A549 (cell line): ENCODE measurements at regions not wholly inside any gene's neighbourhood (a gene's known extent, or its start where the extent isn't known, plus 50 kb on each side); places are given as distances from the start of the nearest gene placed in this dataset.

ENCODE experiments used
- ATAC-seq, 2 experiments: fragments of 200-7000 bp in 1 of 2; fragments of >200 bp in 1 of 2; cut with Nextera tagmentation in 1 of 2; cut with Tn5 transposase in 1 of 2; 3 replicates each; pipeline versions ENCODE4 v1.8.0 to v1.9.1; 2018 to 2020; ENCODE audit warnings: mild to moderate bottlenecking in 1 of 2, moderate library complexity in 1 of 2
- CTCF ChIA-PET: fragments of 300-600 bp; sonication (Branson Sonifier 250); formaldehyde crosslinking; extraction: SDS; loops from one replicate; lab custom pipeline; 2021; ENCODE audit warnings: antibody characterized with exemption, inconsistent platforms; lab: Yijun Ruan, JAX
- POLR2A ChIA-PET: fragments of 350-600 bp; formaldehyde crosslinking; extraction: SDS; loops from one replicate; lab custom pipeline; 2021; ENCODE audit warnings: antibody characterized with exemption, inconsistent platforms; lab: Yijun Ruan, JAX
- DNase-seq, 2 experiments: peaks; one replicate each; pipeline versions ENCODE4 v3.0.0 to v3.0.0-alpha.2; 2011 to 2016; ENCODE audit warnings: low read depth in 1 of 2, low spot score in 1 of 2
- FAIRE-seq: peaks from 2 replicates; lab custom pipeline; 2011; peaks lifted over from hg19 to GRCh38; lab: Jason Lieb, UNC
- H3K27ac ChIP-seq, 2 experiments: fragments of >200 bp; sonication (Bioruptor Twin); formaldehyde crosslinking; 3 replicates each; pipeline ENCODE4 v1.5.1; 2016 to 2017
- H3K4me1 ChIP-seq: fragments of >200 bp; sonication (Bioruptor Twin); formaldehyde crosslinking; 3 replicates; pipeline ENCODE4 v1.6.1; 2016
- H3K4me2 ChIP-seq: fragments of >200 bp; sonication (Bioruptor Twin); formaldehyde crosslinking; 3 replicates; pipeline ENCODE4 v1.6.1; 2016
- H3K4me3 ChIP-seq: fragments of >200 bp; sonication (Bioruptor Twin); formaldehyde crosslinking; 3 replicates; pipeline ENCODE4 v1.5.1; 2016
- H3K9me3 ChIP-seq: fragments of >200 bp; sonication (Bioruptor Twin); formaldehyde crosslinking; 3 replicates; pipeline ENCODE4 v1.6.1; 2016
- BHLHE40 ChIP-seq: IDR thresholded peaks from 2 replicates; pipeline ENCODE4 v1.6.1; 2012; ENCODE audit warnings: low read depth, low read length, inconsistent platforms
- CBX8 ChIP-seq: fragments of 200-600 bp; sonication (generic); IDR thresholded peaks from 2 replicates; pipeline ENCODE4 v1.6.1; 2016
- CHD2 ChIP-seq: fragments of 150-350 bp; IDR thresholded peaks from 2 replicates; pipeline ENCODE4 v1.6.1; 2014; ENCODE audit warnings: low read length; ENCODE audit not compliant: partially characterized antibody
- CHD4 ChIP-seq: fragments of 200-600 bp; sonication (generic); IDR thresholded peaks from 2 replicates; pipeline ENCODE4 v1.6.1; 2016; ENCODE audit warnings: antibody characterized with exemption, mild to moderate bottlenecking, borderline replicate concordance
- EHMT2 ChIP-seq: fragments of 200-600 bp; sonication (generic); IDR thresholded peaks from 2 replicates; pipeline ENCODE4 v1.6.1; 2016; ENCODE audit warnings: antibody characterized with exemption, low read depth, mild to moderate bottlenecking, moderate library complexity
- EP300 ChIP-seq, 2 experiments: fragments of >200 bp; sonication (Bioruptor Twin); formaldehyde crosslinking; IDR thresholded peaks; 2 replicates in 1 of 2; 3 replicates in 1 of 2; pipeline ENCODE4 v1.6.1; 2016 to 2017
- ESRRA ChIP-seq: fragments of 150-350 bp; IDR thresholded peaks from 2 replicates; pipeline ENCODE4 v1.6.1; 2014; ENCODE audit warnings: mild to moderate bottlenecking, low read length, borderline replicate concordance
- FOSL2 ChIP-seq, 2 experiments: fragments of 450-650 bp in 1 of 2; fragments of >200 bp in 1 of 2; sonication (Bioruptor Twin) in 1 of 2; formaldehyde crosslinking; IDR thresholded peaks; 2 replicates each; pipeline versions ENCODE4 v1.5.0 to v1.6.1; 2016 to 2020; ENCODE audit warnings: mild to moderate bottlenecking in 1 of 2, moderate library complexity in 1 of 2
- JUN ChIP-seq, 2 experiments: fragments of >200 bp; sonication (Bioruptor Twin); formaldehyde crosslinking; IDR thresholded peaks; 2 replicates in 1 of 2; 3 replicates in 1 of 2; pipeline ENCODE4 v1.6.1; 2016 to 2017
- KDM1A ChIP-seq: fragments of 200-600 bp; sonication (generic); IDR thresholded peaks from 2 replicates; pipeline ENCODE4 v1.6.1; 2016; ENCODE audit warnings: low read depth, mild to moderate bottlenecking
- MAZ ChIP-seq: fragments of 150-350 bp; IDR thresholded peaks from 2 replicates; pipeline ENCODE4 v1.6.1; 2014; ENCODE audit warnings: antibody characterized with exemption, low read depth, low read length, borderline replicate concordance
- NFE2L2 ChIP-seq: fragments of 150-350 bp; conservative IDR thresholded peaks from 2 replicates; pipeline ENCODE4 v1.6.1; 2014; ENCODE audit warnings: low read length
- NPAS2 ChIP-seq: fragments of 250-450 bp; sonication (Bioruptor Pico); IDR thresholded peaks from 2 replicates; pipeline ENCODE4 v1.8.0; 2022; ENCODE audit warnings: mild to moderate bottlenecking, moderate library complexity, borderline replicate concordance
- PBX3 ChIP-seq: IDR thresholded peaks from 2 replicates; pipeline ENCODE4 v1.6.1; 2012
- POLR2AphosphoS2 ChIP-seq: conservative IDR thresholded peaks from 2 replicates; pipeline ENCODE4 v1.6.1; 2012; ENCODE audit warnings: low read length, improper control_type of control experiment, inconsistent platforms
- RCOR1 ChIP-seq: fragments of 150-350 bp; IDR thresholded peaks from 2 replicates; pipeline ENCODE4 v1.6.1; 2014; ENCODE audit warnings: antibody characterized with exemption, low read length, low read depth
- RFX5 ChIP-seq: fragments of 450-650 bp; IDR thresholded peaks from 2 replicates; pipeline ENCODE4 v1.7.1; 2014; ENCODE audit warnings: antibody characterized with exemption, mild to moderate bottlenecking, moderate library complexity
- SMC3 ChIP-seq: fragments of >200 bp; sonication (Bioruptor Twin); formaldehyde crosslinking; IDR thresholded peaks from 3 replicates; pipeline ENCODE4 v1.6.1; 2018; ENCODE audit warnings: inconsistent platforms
- ZFP36 ChIP-seq: fragments of 450-650 bp; IDR thresholded peaks from 2 replicates; pipeline ENCODE4 v1.6.1; 2014; ENCODE audit warnings: borderline replicate concordance; ENCODE audit not compliant: partially characterized antibody
- WGBS: methylation state at CpG from one replicate; pipeline ENCODE4 v1.1.6; 2017; ENCODE audit errors: missing lambda C conversion rate; 5-methylcytosine and 5-hydroxymethylcytosine counted together
- TF ChIP-seq, protein P1 (sequence below): IDR thresholded peaks from 2 replicates; pipeline ENCODE4 v1.6.1; 2012; ENCODE audit warnings: low read depth, borderline replicate concordance
- TF ChIP-seq, protein P2 (sequence below): fragments of >200 bp; sonication (Bioruptor Twin); formaldehyde crosslinking; IDR thresholded peaks from 2 replicates; pipeline ENCODE4 v1.6.1; 2016
- TF ChIP-seq, protein P3 (sequence below): fragments of 250-450 bp; sonication (Bioruptor Pico); IDR thresholded peaks from 2 replicates; pipeline ENCODE4 v1.5.0; 2021; ENCODE audit warnings: mild to moderate bottlenecking, moderate library complexity, borderline replicate concordance

DNA sequence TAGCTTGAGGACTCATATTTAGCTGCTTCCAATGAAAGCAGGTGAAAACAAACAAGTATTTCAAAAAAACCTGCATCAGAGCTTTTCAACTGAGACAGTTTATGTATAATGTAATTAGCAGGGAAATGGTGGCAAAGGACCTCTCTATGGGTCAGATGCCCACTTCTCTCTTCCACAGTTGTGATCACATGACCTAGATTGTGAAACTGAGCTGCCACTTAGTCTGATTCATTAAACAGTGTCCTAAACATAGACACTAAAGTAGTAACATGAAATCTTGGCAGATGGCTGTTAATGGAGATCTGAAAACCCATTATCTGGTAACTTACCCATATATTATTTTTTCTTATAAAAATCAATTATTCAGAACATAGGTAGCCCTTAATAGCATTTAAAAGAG is 663.6 kb upstream of the RIOK2 start:
- Histone ChIP-seq H3K4me3 (no peak overlapping the region), H3K4me2 (no peak overlapping the region), H3K4me1 (no peaks in the 10 kb centered on the region), H3K9me3 (no peaks in the 10 kb centered on the region), H3K27ac (no peak overlapping the region)
- no peak for ATAC-seq
- no peak for DNase-seq
- TF ChIP-seq, protein P1, sequence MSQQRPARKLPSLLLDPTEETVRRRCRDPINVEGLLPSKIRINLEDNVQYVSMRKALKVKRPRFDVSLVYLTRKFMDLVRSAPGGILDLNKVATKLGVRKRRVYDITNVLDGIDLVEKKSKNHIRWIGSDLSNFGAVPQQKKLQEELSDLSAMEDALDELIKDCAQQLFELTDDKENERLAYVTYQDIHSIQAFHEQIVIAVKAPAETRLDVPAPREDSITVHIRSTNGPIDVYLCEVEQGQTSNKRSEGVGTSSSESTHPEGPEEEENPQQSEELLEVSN, result no peak
- TF ChIP-seq, protein P2, sequence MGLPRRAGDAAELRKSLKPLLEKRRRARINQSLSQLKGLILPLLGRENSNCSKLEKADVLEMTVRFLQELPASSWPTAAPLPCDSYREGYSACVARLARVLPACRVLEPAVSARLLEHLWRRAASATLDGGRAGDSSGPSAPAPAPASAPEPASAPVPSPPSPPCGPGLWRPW, result no peak
- TF ChIP-seq POLR2AphosphoS2 (no peak), PBX3 (no peak), NPAS2 (CRISPR knock-in tag) (no peak), JUN (IDR thresholded peaks at IDR 0.05) (no peak)
- ChIA-PET POLR2A (no interaction called here), CTCF (interaction anchor here (1.0 kb wide), 1 partner anchor 922 kb away, joined by 3 read pairs; no protein-coding TSS in a partner anchor)
- no peak for FAIRE-seq

DNA sequence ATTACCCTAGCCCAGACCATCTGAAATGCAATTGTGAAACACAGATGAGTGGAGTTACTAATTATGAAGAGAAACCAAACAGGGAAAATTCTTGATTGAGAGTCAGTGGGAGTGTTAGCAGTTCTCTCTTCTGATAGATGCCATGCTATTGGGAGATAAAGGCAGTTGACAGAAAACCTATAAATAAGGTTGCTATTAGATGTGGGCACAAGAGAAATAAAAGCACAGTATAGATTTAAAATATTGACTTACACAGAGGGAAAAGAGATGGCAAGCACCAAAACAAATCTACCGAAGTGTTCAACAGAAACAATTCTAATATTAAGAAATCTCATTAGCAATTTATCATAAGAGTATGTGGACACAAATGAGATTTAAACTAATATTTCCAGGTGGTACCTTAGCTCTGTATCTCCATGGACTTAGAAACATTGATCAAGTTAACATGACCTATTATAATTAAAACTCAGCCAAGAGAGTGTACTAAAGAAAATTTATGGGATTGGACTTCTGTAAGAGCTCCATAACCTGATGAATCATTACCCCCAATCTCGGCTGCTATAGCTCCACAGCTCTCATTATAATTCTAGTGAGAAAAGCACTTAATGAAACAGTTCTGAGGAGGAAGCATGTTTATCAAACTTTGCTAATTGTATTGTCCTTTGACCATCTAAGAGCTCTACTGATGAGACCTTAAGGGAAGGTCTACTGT is 665.0 kb upstream of the RIOK2 start:
- CTCF ChIA-PET, result no interaction called here
- H3K9me3 ChIP-seq, result no peaks in the 10 kb centered on the region
- no peaks in the 10 kb centered on the region for H3K4me1 ChIP-seq
- DNase-seq (no peak), ATAC-seq (no peak), FAIRE-seq (no peak)
- POLR2A ChIA-PET, result no interaction called here
- 24% methylated on average over 2 of the region's 2 CpGs for WGBS
- H3K4me3 ChIP-seq, result no peak overlapping the region
- no peak overlapping the region for H3K27ac ChIP-seq
- no peak for TF ChIP-seq PBX3
- TF ChIP-seq SMC3, result no peak
- TF ChIP-seq NFE2L2, result no peak
- TF ChIP-seq KDM1A, result no peak
- TF ChIP-seq MAZ, result no peak
- no peak for TF ChIP-seq RFX5
- TF ChIP-seq FOSL2 (IDR thresholded peaks at IDR 0.05), result no peak
- TF ChIP-seq FOSL2 (CRISPR knock-in tag; IDR thresholded peaks at IDR 0.05), result no peak
- TF ChIP-seq CBX8, result no peak
- TF ChIP-seq, protein P2, result no peak
- no peak for TF ChIP-seq CHD4
- TF ChIP-seq CHD2, result no peak
- TF ChIP-seq RCOR1, result no peak
- TF ChIP-seq BHLHE40, result no peak
- TF ChIP-seq NPAS2 (CRISPR knock-in tag), result no peak
- TF ChIP-seq EHMT2, result no peak
- no peak overlapping the region for H3K4me2 ChIP-seq

DNA sequence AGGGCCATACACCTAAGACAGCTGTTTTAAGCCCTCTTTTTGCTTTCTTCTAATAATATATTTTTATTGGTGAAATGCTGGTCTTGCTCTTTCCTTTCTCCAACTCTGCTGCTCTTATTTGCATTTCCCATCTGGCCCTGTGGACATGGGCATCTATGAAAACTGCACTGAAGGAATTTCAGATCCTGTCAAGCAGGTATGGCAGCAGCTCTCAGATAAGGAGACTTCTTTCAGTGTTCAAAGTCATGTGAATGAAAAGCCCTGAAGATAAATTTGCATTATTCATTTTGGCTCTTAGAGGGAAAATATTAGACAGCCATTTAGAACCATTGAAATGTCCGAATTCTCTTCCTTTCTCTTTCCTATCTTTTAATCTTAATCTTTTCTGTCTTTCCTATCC is 668.0 kb upstream of the RIOK2 start:
- H3K27ac ChIP-seq, result no peak overlapping the region
- 0% methylated on average over 1 of the region's 1 CpG for WGBS
- H3K9me3 ChIP-seq, result 0 out of 3 replicates have a peak, but pooled peaks cover 3% of the 10 kb centered on the region
- ATAC-seq, result no peak
- DNase-seq, result no peak
- no peak for FAIRE-seq
- ChIA-PET POLR2A (no interaction called here), CTCF (no interaction called here)
- no peak overlapping the region for H3K4me2 ChIP-seq
- H3K4me1 ChIP-seq, result no peaks in the 10 kb centered on the region
- TF ChIP-seq ZFP36 (no peak), EP300 (IDR thresholded peaks at IDR 0.05) (no peak), JUN (IDR thresholded peaks at IDR 0.05) (no peak), ESRRA (no peak), BHLHE40 (no peak)
- TF ChIP-seq, protein P3, sequence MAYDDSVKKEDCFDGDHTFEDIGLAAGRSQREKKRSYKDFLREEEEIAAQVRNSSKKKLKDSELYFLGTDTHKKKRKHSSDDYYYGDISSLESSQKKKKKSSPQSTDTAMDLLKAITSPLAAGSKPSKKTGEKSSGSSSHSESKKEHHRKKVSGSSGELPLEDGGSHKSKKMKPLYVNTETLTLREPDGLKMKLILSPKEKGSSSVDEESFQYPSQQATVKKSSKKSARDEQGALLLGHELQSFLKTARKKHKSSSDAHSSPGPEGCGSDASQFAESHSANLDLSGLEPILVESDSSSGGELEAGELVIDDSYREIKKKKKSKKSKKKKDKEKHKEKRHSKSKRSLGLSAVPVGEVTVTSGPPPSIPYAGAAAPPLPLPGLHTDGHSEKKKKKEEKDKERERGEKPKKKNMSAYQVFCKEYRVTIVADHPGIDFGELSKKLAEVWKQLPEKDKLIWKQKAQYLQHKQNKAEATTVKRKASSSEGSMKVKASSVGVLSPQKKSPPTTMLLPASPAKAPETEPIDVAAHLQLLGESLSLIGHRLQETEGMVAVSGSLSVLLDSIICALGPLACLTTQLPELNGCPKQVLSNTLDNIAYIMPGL (CRISPR knock-in tag), result no peak
- H3K4me3 ChIP-seq, result no peak overlapping the region
